GM10266 (cell line): ENCODE measurements at regions not wholly inside any gene's neighbourhood (a gene's known extent, or its start where the extent isn't known, plus 50 kb on each side); places are given as distances from the start of the nearest gene placed in this dataset.
"Not testable (repeated sequence)": the region's sequence is repeated elsewhere in the genome, so short reads cannot be mapped to it uniquely, and the experiment has no call there.

ENCODE experiments used
- DNase-seq: peaks from one replicate; pipeline ENCODE4 v3.0.0; 2012; ENCODE audit errors: extremely low spot score
- TF ChIP-seq, protein P1 (sequence below): IDR thresholded peaks from 2 replicates; pipeline ENCODE4 v1.5.1; 2012; ENCODE audit warnings: mild to moderate bottlenecking, low read depth; ENCODE audit not compliant: control insufficient read depth, insufficient read depth; ENCODE audit errors: missing control alignments

DNA sequence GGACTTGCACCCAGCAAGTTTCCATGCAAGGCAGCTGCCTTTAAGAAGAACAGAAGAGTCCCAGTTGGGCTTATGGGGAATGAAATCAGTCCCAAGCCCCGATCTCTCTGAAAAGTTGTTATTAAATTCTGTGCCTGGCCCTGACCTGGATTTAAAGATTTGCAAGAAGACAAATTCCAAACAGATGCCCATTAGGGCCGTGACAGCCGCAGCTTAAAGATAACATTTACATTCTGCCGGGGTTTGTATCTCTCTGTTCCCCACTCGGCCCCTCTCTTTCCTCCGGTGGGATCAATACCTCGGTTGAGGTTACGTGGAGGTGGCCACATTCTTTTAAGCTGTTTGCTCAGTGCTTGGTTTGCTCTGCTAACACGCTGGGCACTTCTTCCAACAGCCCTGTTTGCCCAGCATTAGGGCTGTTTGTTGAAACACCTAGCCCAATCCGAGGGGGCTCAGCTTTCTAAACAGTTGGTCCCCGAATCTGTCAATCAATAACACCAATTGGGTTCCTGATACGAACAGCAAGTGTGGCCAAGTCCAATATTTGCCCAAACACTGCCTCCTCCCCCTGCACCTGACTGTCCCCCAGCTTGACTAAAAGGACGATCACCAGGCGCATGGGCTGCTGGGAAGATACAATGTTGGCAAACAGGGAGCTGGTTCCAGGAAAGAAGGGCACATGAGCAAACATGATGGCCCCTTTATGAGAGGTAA lies 108.6 kb downstream of the RPLP1 start:
- TF ChIP-seq, protein P1, sequence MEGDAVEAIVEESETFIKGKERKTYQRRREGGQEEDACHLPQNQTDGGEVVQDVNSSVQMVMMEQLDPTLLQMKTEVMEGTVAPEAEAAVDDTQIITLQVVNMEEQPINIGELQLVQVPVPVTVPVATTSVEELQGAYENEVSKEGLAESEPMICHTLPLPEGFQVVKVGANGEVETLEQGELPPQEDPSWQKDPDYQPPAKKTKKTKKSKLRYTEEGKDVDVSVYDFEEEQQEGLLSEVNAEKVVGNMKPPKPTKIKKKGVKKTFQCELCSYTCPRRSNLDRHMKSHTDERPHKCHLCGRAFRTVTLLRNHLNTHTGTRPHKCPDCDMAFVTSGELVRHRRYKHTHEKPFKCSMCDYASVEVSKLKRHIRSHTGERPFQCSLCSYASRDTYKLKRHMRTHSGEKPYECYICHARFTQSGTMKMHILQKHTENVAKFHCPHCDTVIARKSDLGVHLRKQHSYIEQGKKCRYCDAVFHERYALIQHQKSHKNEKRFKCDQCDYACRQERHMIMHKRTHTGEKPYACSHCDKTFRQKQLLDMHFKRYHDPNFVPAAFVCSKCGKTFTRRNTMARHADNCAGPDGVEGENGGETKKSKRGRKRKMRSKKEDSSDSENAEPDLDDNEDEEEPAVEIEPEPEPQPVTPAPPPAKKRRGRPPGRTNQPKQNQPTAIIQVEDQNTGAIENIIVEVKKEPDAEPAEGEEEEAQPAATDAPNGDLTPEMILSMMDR: no peak
- no peak for DNase-seq

DNA sequence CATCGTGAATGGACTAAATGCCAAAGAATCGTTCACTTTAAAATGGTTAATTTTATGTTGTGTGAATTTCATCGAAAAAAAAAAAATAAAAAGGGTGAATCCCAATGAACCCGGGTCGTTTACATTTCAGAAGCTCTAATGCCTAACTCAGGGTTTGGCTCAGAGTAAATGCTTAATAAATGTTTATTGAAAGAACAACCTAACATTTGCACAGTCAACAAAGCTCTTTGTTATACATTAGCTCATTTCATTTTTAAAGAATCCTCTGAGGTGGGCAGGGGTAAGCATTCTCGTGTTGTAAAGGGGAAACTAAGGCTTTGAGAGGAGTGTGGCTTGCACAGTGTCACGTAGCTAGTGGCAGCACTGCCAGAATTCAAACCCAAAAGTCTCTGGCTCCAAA lies 109.5 kb downstream of the RPLP1 start:
- no peak for DNase-seq
- TF ChIP-seq, protein P1: no peak

DNA sequence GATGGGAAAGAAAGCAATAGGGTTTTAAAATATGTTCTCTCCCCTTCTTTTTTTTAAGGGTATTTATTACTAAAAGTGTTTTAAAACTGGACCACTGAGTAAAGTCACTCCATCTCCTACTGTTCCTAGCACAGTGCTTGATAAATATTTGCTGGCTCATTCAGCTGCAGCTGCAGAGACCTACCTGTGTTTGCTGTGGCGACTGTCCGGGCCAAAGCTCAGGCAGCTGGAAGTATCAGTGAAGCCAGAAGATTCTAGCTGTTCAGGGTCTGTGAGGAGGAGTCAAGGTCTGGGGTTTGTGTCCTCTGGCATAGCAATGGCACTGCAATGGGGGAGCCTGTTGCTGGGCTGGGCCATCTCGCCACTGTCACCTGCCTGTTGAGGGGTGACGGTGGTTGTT lies 109.9 kb downstream of the RPLP1 start:
- no peak for DNase-seq
- TF ChIP-seq, protein P1: no peak

DNA sequence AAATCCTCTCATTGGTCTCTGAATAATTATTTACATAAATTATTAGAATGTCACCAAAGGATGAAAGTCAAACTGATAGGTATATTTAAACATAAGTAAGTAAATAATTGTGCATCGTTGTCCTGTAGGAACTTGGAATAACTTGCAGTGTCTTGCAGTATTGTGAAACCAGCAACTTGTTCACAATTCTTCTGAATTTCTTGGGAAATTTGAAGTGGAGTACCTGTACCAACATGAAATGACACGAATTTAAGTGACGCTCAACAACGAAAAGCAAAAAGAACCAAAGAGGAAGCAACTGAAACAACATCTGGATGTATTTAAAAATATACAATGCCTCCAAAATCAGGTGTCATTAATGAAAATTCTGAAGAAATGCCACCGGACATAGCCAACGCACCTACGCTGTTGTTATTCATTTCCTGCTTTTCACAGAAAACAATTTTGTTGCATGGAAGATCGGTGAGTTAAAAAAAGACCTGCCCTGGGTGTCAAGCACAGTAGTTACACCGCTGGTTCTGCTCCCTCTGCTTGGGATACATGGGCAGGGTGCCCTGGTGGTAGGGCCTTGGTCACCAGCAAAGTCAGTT lies 112.5 kb downstream of the RPLP1 start:
- TF ChIP-seq, protein P1: no peak
- no peak for DNase-seq

DNA sequence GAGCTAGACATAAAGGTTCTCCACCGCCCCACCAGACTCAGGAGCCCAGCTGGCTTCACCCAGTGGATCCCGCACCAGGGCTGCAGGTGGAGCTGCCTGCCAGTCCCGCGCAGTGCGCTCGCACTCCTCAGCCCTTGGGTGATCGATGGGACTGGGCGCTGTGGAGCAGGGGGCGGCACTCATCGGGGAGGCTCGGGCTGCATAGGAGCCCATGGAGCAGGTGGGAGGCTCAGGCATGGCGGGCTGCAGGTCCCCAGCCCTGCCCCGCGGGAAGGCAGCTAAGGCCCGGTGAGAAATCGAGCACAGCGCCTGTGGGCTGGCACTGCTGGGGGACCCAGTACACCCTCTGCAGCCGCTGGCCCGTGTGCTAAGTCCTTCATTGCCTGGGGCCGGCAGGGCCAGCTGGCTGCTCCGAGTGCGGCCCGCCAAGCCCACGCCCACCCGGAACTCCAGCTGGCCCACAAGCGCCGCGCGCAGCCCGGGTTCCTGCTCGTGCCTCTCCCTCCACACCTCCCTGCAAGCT lies 114.7 kb downstream of the RPLP1 start:
- not testable (repeated sequence) for DNase-seq

DNA sequence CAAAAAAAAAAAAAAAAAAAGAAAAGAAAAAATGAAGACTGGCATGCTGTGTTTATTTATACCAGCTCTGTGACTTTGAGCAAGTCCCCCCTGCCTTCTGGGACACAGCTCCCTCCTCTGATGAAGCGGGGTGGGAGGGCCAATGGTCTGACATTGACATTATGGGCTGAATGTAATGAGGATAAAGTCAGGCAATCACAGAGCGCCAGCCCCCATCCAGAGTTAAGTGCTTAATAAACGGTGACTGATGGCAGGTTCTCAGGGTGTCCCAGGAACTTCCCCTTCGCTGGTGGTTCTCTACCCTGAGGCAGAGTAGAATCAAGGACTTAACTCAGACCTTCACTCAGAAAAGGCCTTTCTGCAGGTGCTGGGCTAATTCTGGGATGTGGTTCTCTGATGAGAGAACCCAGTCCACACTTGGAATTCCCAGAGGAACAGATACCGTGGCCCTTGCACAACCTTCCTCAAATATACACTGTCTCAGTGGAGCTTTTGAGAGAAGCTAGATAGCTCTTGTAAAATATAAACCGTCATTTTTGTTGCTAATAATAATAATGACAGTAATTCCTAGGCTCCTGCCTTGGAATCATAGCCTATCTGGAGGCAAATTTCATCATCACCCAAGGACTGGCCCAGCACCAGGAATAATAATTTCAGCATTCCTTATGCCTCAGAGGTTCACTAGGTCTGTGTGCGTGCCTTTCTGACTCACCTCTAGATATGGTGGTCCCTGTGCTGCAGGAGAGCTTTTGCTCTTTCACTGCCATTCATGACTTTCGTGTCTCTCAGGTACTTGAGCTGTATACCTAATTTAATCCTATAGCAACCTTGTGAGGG lies 115.8 kb downstream of the RPLP1 start:
- peak; percentile 30 for DNase-seq
- TF ChIP-seq, protein P1: no peak

DNA sequence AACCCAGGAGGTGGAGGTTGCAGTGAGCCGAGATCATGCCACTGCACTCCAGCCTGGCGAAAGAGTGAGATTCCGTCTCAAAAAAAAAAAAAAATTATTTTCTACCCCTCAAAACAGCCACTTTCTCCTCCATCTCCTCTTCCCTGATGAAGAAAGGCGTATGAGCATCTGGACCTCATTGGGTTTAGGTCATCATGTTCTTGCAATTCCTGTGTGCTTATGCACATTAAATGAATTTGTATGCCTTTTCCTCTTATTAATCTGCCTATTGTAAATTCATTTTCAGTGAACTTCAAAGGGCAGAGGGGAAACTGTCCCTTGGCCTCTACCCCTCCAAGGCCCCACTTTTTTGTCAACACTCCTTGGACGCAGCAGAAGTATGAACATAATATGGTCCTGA lies 117.8 kb downstream of the RPLP1 start:
- DNase-seq: no peak
- TF ChIP-seq, protein P1: no peak
